ENCODE measurements at regions not wholly inside any gene's neighbourhood (a gene's known extent, or its start where the extent isn't known, plus 50 kb on each side); places are given as distances from the start of the nearest gene placed in this dataset.
A peak's percentile ranks its signal among the peaks of the same experiment; 100 is the strongest.

DNA sequence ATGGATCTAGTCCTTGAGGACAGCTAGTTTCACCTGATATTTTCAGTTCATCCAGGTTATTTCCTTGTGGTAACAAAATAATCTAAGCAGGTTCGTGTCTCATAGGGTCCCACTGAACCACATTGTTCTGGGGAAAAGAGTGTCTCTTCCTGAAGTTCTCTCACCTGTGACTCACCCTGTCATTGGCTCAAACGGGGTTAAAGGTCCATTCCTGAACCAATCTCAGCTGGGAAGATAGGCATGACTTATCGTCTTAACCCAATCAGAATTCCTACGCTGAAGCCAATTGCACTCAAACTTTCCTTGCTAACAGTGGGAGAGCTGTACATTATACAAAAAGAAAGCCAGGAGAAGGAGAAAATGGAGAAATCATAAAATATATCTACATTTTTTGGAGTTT, 475.8 kb downstream of the TOX3 start:
- intact Hi-C loops (cut with DNase I, micrococcal nuclease), result no loop called here
- peak; percentile 30 for ATAC-seq
- no peak for DNase-seq

- DNase-seq (no peak), ATAC-seq (peak; percentile 63)
- intact Hi-C loops (cut with DNase I, micrococcal nuclease), result no loop called here
Measured at GRCh38 chr16:52070341-52071057, 476.4 kb downstream of the TOX3 start.

DNA sequence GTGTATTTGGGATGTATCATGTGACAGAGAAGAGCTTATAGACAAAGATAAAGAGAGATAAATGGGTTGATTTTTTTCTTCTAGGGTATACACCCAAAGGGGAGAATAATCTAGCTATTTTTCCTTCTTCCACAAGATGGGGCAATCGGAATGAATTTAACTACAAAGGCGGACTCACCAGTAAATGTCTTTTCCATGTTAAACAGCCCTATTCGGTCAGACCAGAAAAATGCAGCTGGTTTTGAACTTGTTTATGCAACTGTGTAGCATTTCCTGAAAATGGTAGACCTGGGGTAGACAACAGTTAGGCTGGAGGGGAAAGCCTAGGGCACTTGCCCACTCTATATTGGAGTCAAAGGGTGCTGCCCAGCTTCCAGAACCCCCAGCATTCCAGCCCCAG, 477.1 kb downstream of the TOX3 start:
- ATAC-seq, result peak; percentile 76
- intact Hi-C loops (cut with DNase I, micrococcal nuclease), result no loop called here
- no peak for DNase-seq

GRCh38 chr16:52068447-52069074, 478.4 kb downstream of the TOX3 start:
- ATAC-seq (peak; percentile 84), DNase-seq (peak; percentile 17 to 25)
- intact Hi-C loops (cut with DNase I, micrococcal nuclease), result no loop called here

DNA sequence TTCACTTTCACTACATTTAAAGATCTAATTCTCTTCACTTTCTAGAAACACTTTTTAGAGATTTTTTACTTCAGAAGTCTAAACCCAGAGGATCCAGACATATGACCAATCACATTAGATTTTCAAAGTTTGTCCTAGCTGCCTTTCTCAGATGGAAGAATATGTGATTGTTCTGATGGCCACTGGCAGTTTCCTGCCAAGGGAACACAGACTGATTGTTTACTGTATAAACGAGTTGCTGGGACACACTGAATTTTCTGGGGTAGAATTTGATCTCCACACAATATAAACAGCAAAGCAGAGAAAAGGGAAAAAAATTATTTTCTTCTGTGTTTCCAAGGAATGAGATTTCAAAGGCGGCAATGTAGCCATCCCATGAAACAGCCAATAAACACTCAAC, 480.0 kb downstream of the TOX3 start:
- ATAC-seq, result no peak
- intact Hi-C loops (cut with DNase I, micrococcal nuclease), result no loop called here
- DNase-seq, result no peak

- no peak for ATAC-seq
- DNase-seq, result no peak
- intact Hi-C loops (cut with DNase I, micrococcal nuclease), result no loop called here
Measured at GRCh38 chr16:52056259-52056658, 490.7 kb downstream of the TOX3 start.

GRCh38 chr16:52055381-52055780, 491.6 kb downstream of the TOX3 start:
- ATAC-seq (no peak), DNase-seq (no peak)
- intact Hi-C loops (cut with DNase I, micrococcal nuclease), result no loop called here

GRCh38 chr16:52054326-52054725, 492.6 kb downstream of the TOX3 start:
- no peak for DNase-seq
- intact Hi-C loops (cut with DNase I, micrococcal nuclease), result no loop called here
- ATAC-seq, result no peak

GRCh38 chr16:52052818-52053217, 494.1 kb downstream of the TOX3 start:
- no peak for ATAC-seq
- intact Hi-C loops (cut with DNase I, micrococcal nuclease), result no loop called here
- no peak for DNase-seq

- ATAC-seq (no peak), DNase-seq (no peak)
- intact Hi-C loops (cut with DNase I, micrococcal nuclease), result no loop called here
Measured at GRCh38 chr16:52051414-52052172, 495.4 kb downstream of the TOX3 start.

DNA sequence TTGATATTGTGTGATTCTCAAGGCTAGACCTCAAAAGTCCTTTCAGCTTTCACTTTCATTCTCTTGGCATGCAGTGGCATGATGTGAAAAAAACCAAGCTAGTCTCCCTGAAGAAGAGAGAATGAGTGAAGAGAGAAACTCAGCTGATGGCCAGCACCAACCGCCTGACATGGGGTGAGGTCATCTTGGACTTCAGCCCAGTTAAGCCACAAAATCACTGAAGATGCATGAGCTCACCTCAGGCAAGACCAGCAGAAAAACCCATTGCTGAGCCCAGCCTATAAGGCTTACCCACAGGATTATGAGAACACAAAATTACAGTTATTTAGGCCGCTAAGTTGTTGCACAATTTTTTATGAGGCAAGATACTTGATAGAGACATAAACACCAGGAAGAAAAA, 496.5 kb downstream of the TOX3 start:
- DNase-seq (no peak), ATAC-seq (no peak)
- intact Hi-C loops (cut with DNase I, micrococcal nuclease), result no loop called here

DNA sequence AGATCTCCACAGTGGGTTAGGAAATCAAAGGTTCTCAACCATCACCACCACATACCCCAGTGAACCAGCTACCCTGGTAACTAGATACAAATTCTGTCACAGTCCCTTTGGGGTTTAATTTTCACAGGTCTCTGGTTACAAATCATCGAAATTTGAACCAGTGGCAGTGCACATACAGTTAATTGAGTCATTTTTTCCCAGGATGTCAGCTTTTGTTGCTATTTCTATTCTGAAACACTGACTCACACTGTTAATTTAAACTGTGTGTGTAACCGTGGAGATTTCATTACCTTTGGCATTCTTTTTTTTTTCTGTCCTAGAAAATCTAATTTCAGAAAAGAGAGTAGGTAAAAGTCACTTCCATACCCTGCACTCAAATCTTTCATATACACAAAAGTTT, 511.5 kb downstream of the TOX3 start:
- DNase-seq, result no peak
- ATAC-seq, result no peak
- intact Hi-C loops (cut with DNase I, micrococcal nuclease), result no loop called here

- intact Hi-C loops (cut with DNase I, micrococcal nuclease), result no loop called here
- DNase-seq (no peak), ATAC-seq (no peak)
Measured at GRCh38 chr16:52034830-52035229, 512.1 kb downstream of the TOX3 start.

GRCh38 chr16:52033992-52034391, 513.0 kb downstream of the TOX3 start:
- ATAC-seq, result no peak
- no peak for DNase-seq
- intact Hi-C loops (cut with DNase I, micrococcal nuclease), result no loop called here

DNA sequence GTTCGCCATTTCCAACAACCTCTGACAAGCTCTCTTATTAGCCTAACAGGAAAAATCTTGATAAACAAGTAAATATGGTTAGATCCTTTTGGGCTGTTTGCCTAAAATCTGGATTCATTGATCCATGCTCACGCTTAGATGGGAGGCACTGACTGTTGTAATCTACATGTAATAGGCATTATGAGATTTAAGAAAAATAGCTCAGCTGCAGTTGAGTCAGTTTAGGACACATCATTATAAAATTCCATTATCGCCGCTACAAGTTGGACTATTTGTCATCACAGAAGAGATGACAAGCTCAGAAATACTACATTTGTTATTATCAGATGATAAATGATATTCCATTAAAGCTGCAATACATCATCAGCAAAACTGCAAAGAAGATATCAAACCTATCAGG, 524.0 kb downstream of the TOX3 start:
- intact Hi-C loops (cut with DNase I, micrococcal nuclease), result no loop called here
- DNase-seq, result no peak
- ATAC-seq, result no peak

DNA sequence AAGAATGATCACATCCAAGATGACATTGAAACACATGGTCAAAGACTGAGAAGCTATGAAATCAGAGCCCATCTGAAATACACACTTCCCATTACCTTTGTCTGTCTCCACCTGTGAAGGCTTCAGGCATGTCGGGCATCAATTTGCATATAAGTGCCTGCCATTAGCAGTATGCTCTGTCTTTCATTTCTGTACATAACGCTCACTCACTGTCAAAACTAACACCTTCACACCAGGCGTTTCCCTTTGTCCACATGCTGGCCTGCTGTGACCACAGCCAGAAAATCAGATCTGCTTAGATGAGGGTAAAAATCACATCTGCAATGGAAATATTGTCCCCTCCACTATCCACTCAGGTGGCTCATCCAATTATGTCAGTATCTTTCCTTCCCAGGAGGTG, 524.8 kb downstream of the TOX3 start:
- no peak for DNase-seq
- ATAC-seq, result no peak
- intact Hi-C loops (cut with DNase I, micrococcal nuclease), result no loop called here

DNA sequence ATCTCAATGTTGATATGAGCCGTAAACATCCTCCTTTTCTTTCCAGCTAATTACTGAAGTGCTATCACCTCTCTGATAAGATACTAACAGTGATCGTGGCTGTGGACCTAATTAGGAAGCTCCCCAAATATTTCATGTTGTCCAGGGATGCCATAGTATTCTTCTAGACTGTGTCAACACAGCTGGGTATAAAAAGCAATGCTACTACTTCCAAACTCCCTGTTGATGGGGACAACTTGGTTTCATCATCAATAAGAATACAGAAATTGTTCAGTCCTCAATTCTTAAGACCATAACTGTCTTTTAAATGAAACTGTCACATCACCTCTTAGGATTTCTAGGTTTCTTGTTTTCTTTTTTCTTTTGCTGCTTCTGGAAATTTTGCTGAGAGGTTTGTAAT, 530.6 kb downstream of the TOX3 start:
- intact Hi-C loops (cut with DNase I, micrococcal nuclease), result no loop called here
- no peak for ATAC-seq

DNA sequence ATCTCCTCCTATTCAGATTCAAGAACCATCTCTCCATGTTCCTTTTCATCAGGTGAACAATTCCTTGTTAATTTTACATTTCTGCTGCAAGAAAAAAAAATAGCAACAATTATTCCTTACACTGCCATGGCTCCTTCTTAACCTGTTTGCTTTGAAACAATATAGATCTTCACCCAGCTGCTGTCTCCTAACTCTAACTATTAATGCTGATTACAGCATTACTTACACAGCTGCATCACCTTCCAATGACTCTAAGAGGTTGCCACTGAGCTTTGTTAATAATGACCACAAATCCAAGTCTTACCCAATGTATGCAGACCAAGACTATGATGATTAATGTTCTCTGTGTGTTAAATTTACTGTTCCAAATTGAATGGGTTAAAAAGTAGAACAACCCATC, 541.4 kb downstream of the TOX3 start:
- DNase-seq, result no peak
- intact Hi-C loops (cut with DNase I, micrococcal nuclease), result no loop called here
- no peak for ATAC-seq

More for the DNA sequence above, 530.6 kb downstream of the TOX3 start:
- DNase-seq, result no peak

GRCh38 chr16:52004343-52004742, 542.6 kb downstream of the TOX3 start:
- intact Hi-C loops (cut with DNase I, micrococcal nuclease), result no loop called here
- DNase-seq (no peak), ATAC-seq (no peak)

- intact Hi-C loops (cut with DNase I, micrococcal nuclease), result no loop called here
Measured at GRCh38 chr16:52002026-52002425, 544.9 kb downstream of the TOX3 start.

More at GRCh38 chr16:52002026-52002425, 544.9 kb downstream of the TOX3 start:
- DNase-seq, result no peak
- no peak for ATAC-seq

Data from left colon (tissue), 2 donors.